Right hindlimb (tissue), 1 donor: ENCODE measurements at regions not wholly inside any gene's neighbourhood (a gene's known extent, or its start where the extent isn't known, plus 50 kb on each side); places are given as distances from the start of the nearest gene placed in this dataset.
A peak's percentile ranks its signal among the peaks of the same experiment; 100 is the strongest.
"Not testable (repeated sequence)": the region's sequence is repeated elsewhere in the genome, so short reads cannot be mapped to it uniquely, and the experiment has no call there.

Source experiments
- DNase-seq: peaks from one replicate; pipeline ENCODE4 v3.0.0-alpha.2; 2018

GRCh38 chr6:92706976-92707375 lies 712.4 kb downstream of the EPHA7 start:
- no peak for DNase-seq

DNA sequence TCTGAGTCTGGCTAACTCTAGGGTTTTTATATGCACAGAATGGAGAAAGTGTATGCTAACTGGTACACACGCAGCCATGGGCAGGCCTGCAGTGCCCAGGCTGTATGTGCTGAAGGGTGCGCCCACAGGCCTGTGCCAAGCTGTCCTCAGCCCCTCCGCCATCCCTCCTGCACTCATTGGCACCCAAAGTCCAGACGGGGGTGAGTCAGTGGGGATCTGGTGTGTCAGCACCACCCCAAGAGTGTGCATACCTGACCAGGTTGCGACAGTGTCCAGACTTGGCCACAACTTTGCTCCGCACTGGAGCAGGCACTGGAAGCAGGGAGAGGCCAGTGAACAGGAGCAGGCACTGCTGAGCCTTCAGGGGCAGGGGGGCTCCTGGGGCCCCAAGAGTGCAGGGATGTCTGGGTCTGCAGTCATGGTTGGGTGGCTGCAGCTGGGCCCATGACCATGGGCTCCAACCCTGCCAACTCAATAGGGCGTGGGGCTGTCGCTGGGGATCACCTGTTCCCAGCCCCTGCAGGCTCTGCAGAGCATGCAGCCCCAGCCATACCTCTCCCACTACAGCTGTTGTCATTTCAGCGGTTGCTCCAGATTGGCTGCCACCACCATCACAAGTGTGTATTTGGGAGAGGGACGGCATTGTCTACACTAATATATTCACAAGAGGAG lies 717.8 kb downstream of the EPHA7 start:
- DNase-seq, result no peak

DNA sequence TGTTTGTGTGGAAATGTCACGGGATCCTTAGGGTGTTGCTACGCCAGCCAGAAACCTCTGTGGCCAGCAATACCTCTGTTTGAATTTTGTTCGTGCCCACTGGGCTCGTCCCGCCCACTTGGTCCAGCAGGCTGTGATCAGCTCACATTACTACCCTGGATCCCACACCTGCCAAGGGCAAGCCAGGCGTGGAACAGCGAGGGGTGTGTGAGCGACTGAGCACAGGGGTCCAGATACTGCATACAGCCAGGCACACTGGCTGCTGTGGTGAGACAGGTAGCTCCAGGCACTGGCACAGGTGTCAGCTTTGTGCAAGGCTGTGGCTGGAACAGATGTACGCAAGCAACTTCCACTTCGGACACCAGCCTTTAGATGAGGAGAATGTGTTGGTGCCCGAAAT lies 718.9 kb downstream of the EPHA7 start:
- no peak for DNase-seq

- DNase-seq, result no peak
Observed at GRCh38 chr6:92690997-92691599, 728.3 kb downstream of the EPHA7 start.

DNA sequence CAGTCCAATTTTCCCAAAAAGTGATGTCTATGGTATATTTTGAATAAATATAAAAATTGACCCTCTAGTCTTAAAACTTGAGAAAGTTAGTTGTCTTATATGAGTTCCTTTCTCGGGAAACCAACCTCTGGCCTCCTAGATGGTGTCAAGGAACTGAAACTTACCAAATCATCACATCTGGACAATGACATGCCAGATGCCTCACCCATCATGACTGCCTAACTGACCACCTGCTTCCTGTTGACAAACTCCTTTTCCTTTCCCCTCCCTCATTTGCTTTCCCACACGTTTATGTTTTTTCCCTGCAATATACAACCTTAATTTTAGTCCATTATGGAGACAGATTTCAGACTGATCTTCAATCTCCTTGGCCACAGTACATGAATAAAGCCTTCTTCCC lies 731.0 kb downstream of the EPHA7 start:
- DNase-seq, result no peak

DNA sequence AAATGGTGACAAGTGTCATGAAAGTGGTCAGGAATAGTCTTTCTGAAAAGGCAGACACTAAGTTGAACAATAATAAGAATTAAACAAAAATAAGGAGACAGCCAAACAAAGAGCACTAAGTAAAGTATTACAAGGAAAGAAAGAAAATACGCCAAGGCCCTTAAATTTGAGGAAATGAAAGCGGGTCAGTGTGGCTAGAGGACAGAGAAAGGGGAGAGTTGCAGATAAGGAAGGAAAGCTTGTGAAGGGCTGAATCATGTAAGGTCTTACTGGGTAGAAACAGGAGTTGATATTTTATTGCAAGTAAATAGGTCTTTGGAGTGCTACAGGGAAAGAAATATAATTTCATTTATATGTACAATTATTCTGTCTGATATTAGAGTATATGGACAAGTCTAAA lies 732.1 kb downstream of the EPHA7 start:
- DNase-seq, result no peak

GRCh38 chr6:92684386-92684785 lies 735.0 kb downstream of the EPHA7 start:
- no peak for DNase-seq

DNA sequence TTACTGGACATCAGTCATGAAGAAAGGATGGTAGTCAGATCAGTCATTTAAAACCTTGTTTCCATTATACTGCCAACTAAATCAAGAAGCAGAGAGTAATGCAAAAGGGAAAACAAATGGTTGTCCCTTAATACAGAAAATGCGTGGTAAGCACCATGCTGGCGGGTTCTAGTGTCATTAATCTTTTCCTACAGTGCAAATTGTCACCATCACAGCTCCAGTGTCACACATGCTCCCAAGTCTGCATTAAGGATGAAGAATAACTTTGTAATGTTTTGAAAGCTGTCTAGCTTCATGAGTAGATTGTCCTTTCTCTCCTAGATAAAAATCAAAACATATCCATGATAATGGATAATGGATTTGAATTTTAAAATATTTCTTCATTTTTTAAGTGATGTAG lies 735.6 kb downstream of the EPHA7 start:
- DNase-seq, result no peak

- DNase-seq, result no peak
Observed at GRCh38 chr6:92682516-92683398, 736.6 kb downstream of the EPHA7 start.

GRCh38 chr6:92681401-92681800 lies 738.0 kb downstream of the EPHA7 start:
- DNase-seq, result no peak

GRCh38 chr6:92671462-92671861 lies 747.9 kb downstream of the EPHA7 start:
- not testable (repeated sequence) for DNase-seq

GRCh38 chr6:92667843-92668242 lies 751.5 kb downstream of the EPHA7 start:
- DNase-seq, result no peak

DNA sequence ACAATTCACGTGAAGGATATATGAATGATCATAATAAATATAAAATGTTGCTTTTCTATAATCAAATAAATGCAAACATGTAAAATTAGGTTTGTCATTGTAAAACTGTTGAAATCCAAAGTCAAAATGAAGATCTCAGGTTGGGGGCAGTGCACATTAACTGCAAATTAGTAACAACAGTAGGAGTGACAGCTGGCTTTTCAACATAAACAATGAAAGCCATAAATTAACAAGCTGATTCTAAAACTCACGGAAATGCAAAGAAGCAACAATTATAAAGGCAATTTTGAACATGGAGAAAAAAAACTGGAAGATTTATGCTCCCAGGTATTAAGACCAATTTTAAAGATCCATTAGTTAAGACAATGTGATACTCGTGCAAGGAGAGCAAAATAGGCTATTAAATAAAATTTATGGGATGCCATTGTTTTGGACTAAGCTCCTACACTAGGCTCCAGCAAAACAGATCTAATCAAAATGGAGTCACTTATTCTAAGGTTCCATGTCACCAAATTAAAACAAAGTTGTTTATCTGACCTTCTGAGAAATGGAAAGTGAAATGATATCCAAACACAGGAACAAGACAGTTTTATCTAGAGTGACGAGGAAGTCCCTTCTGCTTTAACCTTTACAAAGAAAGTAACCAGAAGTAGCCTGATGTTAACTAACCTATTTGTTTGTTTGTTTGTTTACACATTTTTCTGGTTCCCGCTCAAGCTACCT lies 770.8 kb downstream of the EPHA7 start:
- DNase-seq, result no peak

DNA sequence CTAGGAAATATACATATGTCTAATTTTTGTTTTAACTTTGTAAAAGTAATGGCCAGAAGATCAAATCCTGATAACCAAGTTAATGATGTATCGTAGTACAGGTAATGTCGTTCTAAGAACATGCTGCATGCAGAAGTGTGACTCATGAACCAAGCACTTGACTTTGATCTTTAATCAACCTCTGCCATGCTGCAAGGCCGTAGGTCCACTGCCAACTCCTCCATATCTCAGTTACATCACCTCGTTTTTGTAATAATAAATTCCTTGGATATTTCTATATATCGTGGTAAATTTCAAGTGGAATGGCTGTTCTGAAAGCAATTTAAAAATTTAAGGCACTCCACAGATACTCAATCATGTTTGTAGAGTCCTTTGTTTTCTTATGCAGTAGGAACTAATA lies 771.7 kb downstream of the EPHA7 start:
- DNase-seq, result no peak

DNA sequence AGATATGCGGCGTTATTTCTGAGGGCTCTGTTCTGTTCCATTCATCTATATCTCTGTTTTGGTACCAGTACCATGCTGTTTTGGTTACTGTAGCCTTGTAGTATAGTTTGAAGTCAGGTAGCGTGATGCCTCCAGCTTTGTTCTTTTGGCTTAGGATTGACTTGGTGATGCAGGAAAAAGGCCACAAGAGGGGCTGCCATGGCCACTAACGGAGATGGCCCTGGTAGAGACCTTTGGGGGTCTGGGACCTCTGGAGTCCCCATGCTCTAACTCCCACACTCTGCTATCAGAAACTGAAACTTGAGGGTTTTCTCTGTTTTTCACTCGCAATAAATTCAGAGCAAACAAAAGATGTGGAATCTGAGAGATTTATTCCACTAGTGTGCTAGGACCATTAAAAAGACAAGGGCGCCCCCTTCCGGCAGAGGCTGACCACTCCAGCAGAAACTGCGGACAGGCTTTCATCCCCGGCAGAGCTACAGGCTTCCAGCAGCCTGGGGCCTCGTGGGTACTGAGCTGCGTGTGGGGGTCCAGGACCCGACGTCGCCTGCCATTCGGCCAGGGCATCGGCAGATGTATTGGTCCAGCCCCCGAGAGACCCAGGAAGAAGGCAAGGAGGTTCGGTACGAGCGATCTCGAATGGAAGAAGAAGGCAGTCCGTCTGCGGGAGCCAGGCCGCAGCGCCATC lies 775.1 kb downstream of the EPHA7 start:
- DNase-seq, result peak; percentile 15

DNA sequence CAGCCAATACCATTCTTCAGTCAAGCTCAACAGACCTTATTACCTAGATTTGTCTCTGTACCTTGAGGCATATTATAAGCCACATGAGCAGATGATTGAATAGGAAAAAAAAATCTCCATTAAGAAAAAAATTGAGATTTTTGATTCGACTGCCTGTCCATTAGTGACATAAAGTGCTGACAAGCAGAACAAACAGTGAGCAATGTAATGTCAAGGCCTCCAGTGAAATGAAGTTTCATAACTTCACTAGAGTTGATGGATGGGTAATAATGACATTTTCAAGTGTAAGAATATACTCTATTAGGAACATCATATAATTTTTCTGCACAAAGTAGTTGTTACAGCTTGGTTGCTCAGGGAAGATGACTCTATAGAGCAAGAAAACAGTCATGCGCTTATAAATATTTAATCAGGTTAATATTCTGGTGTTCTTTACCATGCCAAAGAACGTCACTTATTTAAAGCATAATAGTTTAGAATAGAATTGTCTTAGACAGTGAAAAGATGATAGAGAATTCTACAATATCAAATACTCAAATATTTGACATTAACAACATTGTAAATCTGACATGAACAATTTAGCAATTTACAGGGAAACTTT lies 783.7 kb downstream of the EPHA7 start:
- no peak for DNase-seq

- no peak for DNase-seq
Observed at GRCh38 chr6:92634561-92634960, 784.8 kb downstream of the EPHA7 start.

DNA sequence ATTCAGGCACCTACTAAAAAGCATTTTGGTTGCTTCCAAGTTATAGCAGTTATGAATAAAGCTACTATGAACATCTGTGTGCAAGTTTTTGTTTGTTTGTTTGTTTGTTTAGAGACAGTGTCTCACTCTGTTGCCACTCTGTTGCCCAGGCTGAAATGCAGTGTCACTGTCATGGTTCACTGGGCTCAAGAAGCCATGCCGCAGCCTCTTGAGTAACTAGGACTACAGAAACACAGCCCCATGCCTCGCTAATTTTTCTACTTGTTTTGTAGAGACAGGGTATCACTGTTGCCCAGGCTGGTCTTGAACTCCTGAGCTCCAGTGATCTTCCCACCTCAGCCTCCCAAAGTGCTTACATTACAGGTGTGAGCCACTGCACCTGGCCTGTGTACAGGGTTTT lies 795.9 kb downstream of the EPHA7 start:
- no peak for DNase-seq

- no peak for DNase-seq
Observed at GRCh38 chr6:92617721-92618120, 801.6 kb downstream of the EPHA7 start.

DNA sequence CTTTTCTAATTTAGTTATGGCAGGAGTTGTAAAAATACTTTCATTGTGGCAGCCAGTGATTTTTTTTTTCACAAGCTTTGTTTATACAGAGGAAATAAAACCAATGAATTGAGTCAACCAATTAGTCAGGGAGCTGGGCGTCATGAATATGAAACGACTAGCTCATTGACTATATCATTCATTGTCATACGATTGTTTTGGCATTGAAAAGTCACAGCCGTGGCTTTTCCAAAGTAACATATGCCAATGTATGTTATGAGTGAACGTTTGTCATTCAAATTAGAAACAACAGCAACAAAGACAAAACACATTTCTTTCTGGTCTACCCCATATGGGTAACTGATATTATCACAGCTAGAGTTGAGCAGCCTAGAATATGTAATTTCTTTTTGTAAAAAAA lies 810.6 kb downstream of the EPHA7 start:
- DNase-seq, result no peak

DNA sequence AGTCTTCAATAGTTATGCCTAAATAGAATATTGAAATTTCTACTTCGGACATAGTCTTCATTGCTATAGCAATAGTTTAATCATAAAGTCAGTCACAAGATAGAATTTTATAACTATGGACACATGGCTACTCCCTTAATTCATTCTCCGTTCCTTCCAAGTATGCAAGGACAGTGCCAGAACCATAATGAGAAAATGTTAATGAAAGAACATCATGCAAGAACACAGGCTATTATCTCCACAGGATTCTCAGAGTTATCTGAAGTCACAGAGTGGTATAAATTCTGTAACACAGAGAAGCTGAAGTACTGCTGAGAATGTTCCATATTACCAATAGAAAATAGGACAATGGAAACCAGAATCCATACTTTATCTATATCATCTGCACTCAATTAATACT lies 826.2 kb downstream of the EPHA7 start:
- no peak for DNase-seq

GRCh38 chr6:92589996-92590395 lies 829.4 kb downstream of the EPHA7 start:
- no peak for DNase-seq
